Stimulated activated naive CD8-positive, alpha-beta T cell treated with anti-CD3 and anti-CD28 coated beads, Interleukin-15, amount 100 ng/mL, for 72 hours (primary cell): ENCODE measurements at regions not wholly inside any gene's neighbourhood (a gene's known extent, or its start where the extent isn't known, plus 50 kb on each side); places are given as distances from the start of the nearest gene placed in this dataset.
"Not testable (repeated sequence)": the region's sequence is repeated elsewhere in the genome, so short reads cannot be mapped to it uniquely, and the experiment has no call there.

ENCODE experiments used
- ATAC-seq: fragments of 150-1000 bp; cut with Tn5 transposase; 2 replicates; pipeline ENCODE4 v1.10.0; 2021; ENCODE audit warnings: mild to moderate bottlenecking, moderate library complexity
- DNase-seq, 2 donors: peaks; one replicate each; pipeline ENCODE4 v3.0.0; 2021 to 2022
- H3K27ac Mint-ChIP-seq, 2 donors: one replicate each; pipeline ENCODE4 v1.8.0; 2022; ENCODE audit warnings: mild to moderate bottlenecking in 2 of 2, mixed read lengths in 2 of 2, moderate library complexity in 2 of 2
- H3K27me3 Mint-ChIP-seq: one replicate; pipeline ENCODE4 v1.8.0; 2022; ENCODE audit warnings: mixed read lengths
- H3K4me1 Mint-ChIP-seq: one replicate; pipeline ENCODE4 v1.8.0; 2022; ENCODE audit warnings: mild to moderate bottlenecking, mixed read lengths
- H3K4me3 Mint-ChIP-seq, 2 donors: one replicate each; pipeline ENCODE4 v1.8.0; 2022; ENCODE audit warnings: mild to moderate bottlenecking in 2 of 2, mixed read lengths in 2 of 2, moderate library complexity in 1 of 2
- H3K9me3 Mint-ChIP-seq, 2 donors: one replicate each; pipeline ENCODE4 v1.8.0; 2022; ENCODE audit warnings: mixed read lengths in 2 of 2

DNA sequence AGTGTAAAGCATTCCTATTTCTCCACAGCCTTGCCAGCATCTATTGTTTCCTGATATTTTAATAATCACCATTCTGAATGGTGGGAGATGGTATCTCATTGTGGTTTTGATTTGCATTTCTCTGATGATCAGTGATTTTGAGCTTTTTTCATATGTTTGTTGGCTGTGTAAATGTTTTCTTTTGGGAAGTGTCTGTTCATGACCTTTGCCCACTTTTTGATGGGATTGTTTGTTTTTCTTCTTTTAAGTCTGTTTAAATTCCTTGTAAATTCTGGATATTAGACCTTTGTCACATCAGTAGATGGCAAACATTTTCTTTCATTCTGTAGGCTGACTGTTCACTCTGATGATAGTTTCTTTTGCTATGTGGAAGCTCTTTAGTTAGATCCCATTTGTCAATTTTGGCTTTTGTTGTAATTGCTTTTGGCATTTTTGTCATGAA lies 461.5 kb upstream of the GCFC2 start:
- H3K27me3 Mint-ChIP-seq, ATAC-seq, H3K4me3 Mint-ChIP-seq, H3K4me1 Mint-ChIP-seq, DNase-seq, H3K27ac Mint-ChIP-seq: not testable (repeated sequence)
- H3K9me3 Mint-ChIP-seq: peaks cover 13 to 19% of the 10 kb centered on the region in 2 donors

DNA sequence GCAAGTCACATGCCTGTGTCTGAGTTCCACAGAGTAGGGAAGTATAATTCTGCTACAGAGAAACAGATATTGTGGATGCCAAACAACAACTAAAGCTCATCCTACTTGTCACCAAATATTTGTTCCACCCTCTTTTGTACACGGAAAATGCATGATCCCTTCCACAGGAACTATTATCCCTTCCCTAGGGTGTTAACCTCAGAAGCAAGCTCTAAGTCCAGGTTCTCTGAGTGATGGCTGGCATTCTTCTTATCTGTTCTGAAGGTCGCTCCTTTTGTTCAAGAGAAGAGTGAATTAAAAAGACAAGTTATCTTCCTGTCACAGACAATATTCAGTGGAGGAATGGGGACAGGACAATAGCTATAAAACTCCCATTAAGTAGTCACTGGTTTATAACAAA lies 460.1 kb upstream of the GCFC2 start:
- no peak for DNase-seq
- no peak for ATAC-seq
- no peak overlapping the region for H3K4me3 Mint-ChIP-seq
- no peaks in the 10 kb centered on the region for H3K4me1 Mint-ChIP-seq
- no peak overlapping the region for H3K27ac Mint-ChIP-seq
- no peaks in the 10 kb centered on the region for H3K27me3 Mint-ChIP-seq
- H3K9me3 Mint-ChIP-seq: peaks cover 13% of the 10 kb centered on the region in 2 donors

DNA sequence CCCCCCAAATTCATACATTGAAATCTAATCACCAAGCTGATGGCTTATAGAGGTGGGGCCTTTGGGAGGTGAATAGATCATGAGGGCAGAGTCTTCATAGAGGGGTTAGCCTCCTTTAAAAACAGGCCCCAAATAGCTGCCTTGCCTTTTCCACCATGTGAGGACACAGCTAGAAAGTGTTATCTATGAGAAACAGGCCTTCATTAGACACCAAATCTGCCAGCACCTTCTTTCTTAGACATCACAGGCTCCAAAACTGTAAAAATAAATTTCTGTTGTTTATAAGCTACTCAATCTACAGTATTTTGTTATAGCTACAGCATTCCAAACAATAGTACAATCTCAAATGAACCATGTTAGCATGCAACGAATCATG lies 459.3 kb upstream of the GCFC2 start:
- ATAC-seq (no peak), DNase-seq (no peak)
- Mint-ChIP-seq H3K4me3 (no peak overlapping the region), H3K27me3 (no peaks in the 10 kb centered on the region), H3K9me3 (peaks cover 7 to 13% of the 10 kb centered on the region in 2 donors), H3K4me1 (no peaks in the 10 kb centered on the region), H3K27ac (no peak overlapping the region)

DNA sequence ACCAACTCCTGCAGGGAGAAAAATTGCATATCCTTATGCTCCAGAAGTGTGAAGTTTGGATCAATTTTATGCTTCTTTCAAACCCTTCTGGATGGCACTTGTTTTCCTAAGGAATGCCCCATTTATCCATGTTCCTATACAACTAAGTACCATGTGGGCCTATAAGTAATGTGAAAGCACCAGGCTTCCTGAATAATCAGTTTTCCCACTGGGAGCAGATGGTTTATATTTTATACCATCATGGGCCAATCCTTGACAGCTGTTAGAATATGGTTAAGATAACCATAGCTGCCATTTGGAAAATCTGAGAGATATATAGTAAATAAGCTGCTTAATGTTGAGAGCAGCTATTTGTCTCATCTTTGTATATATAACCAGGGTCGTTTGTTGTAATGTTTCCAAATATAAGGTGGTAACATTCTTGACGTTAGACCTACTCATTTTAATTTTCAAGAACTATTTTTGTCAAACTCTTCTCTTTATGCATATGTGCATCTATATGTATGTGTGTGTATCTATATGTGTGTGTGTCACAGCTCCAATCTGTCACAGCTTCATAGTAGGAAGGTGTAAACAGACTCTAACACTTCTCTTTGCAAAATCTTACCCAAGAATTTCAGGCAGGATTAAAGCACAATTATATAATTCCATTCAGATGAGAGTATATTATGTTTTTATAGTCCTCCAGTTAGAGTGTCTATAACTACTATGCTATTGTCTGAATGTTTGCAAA lies 458.7 kb upstream of the GCFC2 start:
- Mint-ChIP-seq H3K27ac (no peak overlapping the region), H3K9me3 (peaks cover 5 to 13% of the 10 kb centered on the region in 2 donors), H3K4me3 (no peak overlapping the region), H3K27me3 (no peaks in the 10 kb centered on the region), H3K4me1 (no peaks in the 10 kb centered on the region)
- DNase-seq (no peak), ATAC-seq (no peak)

DNA sequence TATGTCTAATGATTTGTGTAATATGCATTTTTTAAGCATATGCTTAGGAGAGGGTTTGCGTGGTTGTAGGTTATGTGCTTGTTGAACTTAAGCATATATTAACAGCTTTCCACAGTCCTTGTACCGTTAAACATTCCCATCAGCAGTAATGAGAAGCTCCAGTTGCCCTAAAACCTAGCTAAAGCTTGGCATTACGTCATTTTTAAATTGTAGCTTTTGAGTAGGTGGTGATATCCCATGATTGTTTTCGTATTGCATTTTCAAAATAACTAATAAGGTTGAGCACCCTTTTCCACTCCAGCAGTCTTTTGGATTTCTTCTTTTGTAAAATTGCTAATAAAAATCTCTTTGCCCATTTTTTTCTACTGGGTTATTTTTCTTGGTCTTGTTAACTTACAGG lies 453.1 kb upstream of the GCFC2 start:
- no peak overlapping the region for H3K27ac Mint-ChIP-seq
- no peaks in the 10 kb centered on the region for H3K4me1 Mint-ChIP-seq
- H3K4me3 Mint-ChIP-seq: no peak overlapping the region
- H3K9me3 Mint-ChIP-seq: peaks cover 10 to 12% of the 10 kb centered on the region in 2 donors
- H3K27me3 Mint-ChIP-seq: no peaks in the 10 kb centered on the region
- ATAC-seq (no peak), DNase-seq (no peak)

DNA sequence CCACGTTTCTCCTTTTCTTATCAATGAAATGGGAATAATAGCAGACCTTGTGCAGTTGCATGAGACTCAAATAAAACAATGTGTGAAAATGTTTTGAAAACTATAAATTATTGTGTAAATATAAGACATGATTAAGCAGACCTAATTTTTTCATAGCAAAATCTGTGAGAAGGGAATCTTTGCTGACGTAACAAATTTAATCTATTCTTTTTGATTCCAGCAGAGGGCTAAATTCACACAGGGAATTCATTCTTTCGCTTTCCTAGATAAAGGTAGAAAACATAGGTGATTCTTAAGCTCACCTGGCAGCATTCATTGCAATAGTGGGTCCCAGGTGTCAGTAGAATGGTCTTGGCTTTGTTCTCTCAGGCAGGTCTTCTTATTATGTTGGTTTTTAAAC lies 450.0 kb upstream of the GCFC2 start:
- H3K27me3 Mint-ChIP-seq: no peaks in the 10 kb centered on the region
- no peak overlapping the region for H3K4me3 Mint-ChIP-seq
- peaks cover 10 to 12% of the 10 kb centered on the region in 2 donors for H3K9me3 Mint-ChIP-seq
- no peak overlapping the region for H3K27ac Mint-ChIP-seq
- H3K4me1 Mint-ChIP-seq: no peaks in the 10 kb centered on the region
- ATAC-seq: no peak
- no peak for DNase-seq

DNA sequence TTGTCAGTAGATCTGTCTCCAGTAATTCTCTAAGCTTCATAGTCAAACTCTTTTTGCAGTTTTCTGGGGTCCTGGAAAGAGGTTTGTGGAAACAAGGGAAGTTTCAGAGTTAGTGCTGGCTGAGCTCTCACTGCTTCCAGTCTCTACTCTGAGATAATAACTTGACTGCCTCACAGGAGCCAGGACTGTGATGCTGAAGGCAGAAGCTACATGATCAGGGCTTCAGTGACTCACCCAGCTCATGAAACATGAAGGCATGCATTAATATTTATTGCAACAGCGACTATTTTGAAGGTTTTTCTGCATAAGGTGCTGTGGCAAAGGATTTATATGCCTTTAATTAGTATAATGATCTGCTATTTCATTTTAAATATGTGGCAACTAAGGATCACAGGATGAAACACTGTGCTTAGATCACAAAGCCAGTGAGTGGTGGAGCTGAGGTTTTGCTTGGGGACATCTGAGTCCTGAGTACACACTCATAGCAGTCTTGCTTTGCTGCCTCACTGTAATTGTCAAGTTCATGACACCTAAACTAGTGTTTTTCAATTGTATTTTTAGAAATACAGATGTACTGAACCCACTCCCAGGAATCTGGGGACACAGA lies 448.4 kb upstream of the GCFC2 start:
- ATAC-seq (no peak), DNase-seq (no peak)
- Mint-ChIP-seq H3K4me3 (no peak overlapping the region), H3K27me3 (no peaks in the 10 kb centered on the region), H3K4me1 (no peaks in the 10 kb centered on the region), H3K9me3 (peaks cover 10 to 12% of the 10 kb centered on the region in 2 donors), H3K27ac (no peak overlapping the region)

DNA sequence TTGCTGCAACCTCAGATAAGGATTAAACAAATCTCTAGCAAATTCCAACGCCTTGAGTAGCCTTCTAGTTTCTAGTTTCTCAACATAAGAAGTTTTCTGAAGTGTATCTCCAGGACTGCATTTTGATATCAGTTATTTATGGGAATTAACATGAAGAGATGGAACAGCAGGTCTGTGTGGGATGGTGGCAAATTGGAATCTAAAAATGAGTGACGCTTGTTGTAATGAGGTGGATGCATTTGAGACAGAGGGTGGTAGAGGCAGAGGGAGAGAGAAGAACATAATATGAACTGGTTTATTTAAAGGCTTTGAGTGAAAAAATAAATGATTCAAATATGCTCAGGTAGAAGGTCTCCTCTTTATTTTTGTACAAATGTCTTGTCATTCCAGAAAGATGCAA lies 446.8 kb upstream of the GCFC2 start:
- H3K9me3 Mint-ChIP-seq: peaks cover 10 to 12% of the 10 kb centered on the region in 2 donors
- DNase-seq: no peak
- no peak overlapping the region for H3K4me3 Mint-ChIP-seq
- no peak overlapping the region for H3K27ac Mint-ChIP-seq
- H3K4me1 Mint-ChIP-seq: no peaks in the 10 kb centered on the region
- no peak for ATAC-seq
- H3K27me3 Mint-ChIP-seq: no peaks in the 10 kb centered on the region

DNA sequence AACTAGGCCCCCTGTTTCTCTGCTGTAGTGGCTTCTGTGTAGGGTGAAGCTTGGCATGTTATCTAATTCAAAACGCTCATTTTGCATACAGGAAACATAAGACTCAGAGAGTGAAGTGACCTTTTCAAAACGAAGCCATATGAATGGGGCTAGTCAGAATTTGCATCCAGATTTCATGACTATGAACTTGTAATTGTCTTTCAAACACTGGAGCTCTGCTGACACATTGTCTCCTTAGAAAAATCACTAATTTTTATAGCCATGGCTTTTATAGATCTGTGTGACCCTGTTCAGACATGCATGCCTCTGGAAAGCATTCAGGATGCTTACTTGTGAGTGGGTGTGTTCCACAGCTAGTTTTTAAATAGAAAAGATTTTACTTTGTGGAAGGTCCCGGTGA lies 444.3 kb upstream of the GCFC2 start:
- H3K9me3 Mint-ChIP-seq: no peaks in the 10 kb centered on the region
- no peaks in the 10 kb centered on the region for H3K27me3 Mint-ChIP-seq
- H3K27ac Mint-ChIP-seq: no peak overlapping the region
- H3K4me3 Mint-ChIP-seq: no peak overlapping the region
- DNase-seq (no peak), ATAC-seq (no peak)
- no peaks in the 10 kb centered on the region for H3K4me1 Mint-ChIP-seq

DNA sequence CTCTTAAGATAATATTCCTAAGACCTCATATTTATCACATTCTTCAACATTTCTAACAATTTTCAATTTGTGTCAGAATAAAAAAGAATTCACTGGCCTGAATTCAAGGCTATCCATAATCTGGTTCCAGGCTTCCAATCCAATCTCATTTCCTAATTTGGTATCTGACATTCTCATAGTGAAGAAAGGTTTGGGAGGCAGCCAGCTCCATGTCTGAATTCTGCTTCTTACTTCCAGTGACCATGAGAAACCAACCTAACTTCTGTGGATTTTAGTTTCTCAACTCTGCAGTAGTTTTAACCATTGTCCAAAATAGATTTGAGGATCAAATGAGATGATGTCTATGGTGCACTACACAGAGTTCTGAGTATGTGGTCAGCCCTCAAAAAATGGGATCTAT lies 439.1 kb upstream of the GCFC2 start:
- H3K4me3 Mint-ChIP-seq: no peak overlapping the region
- H3K27me3 Mint-ChIP-seq: no peaks in the 10 kb centered on the region
- no peaks in the 10 kb centered on the region for H3K4me1 Mint-ChIP-seq
- no peak for ATAC-seq
- DNase-seq: no peak
- H3K9me3 Mint-ChIP-seq: peaks cover 8 to 26% of the 10 kb centered on the region in 2 donors
- H3K27ac Mint-ChIP-seq: no peak overlapping the region

DNA sequence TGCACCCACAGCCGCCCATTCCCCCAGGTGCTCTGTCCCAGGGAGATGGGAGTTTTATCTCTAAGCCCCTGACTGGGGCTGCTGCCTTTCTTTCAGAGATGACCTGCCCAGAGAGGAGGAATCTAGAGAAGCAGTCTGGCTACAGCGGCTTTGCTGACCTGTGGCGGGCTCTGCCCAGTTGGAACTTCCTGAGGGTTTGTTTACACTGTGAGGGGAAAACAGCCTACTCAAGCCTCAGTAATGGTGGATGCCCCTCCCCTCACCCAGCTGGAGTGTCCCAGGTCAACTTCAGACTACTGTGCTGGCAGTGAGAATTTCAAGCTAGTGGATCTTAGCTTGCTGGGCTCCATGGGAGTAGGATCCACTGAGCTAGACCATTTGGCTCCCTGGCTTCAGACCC lies 428.6 kb upstream of the GCFC2 start:
- H3K4me1 Mint-ChIP-seq, H3K27ac Mint-ChIP-seq, ATAC-seq, H3K27me3 Mint-ChIP-seq, DNase-seq, H3K4me3 Mint-ChIP-seq: not testable (repeated sequence)
- H3K9me3 Mint-ChIP-seq: peaks cover 28 to 34% of the 10 kb centered on the region in 2 donors

DNA sequence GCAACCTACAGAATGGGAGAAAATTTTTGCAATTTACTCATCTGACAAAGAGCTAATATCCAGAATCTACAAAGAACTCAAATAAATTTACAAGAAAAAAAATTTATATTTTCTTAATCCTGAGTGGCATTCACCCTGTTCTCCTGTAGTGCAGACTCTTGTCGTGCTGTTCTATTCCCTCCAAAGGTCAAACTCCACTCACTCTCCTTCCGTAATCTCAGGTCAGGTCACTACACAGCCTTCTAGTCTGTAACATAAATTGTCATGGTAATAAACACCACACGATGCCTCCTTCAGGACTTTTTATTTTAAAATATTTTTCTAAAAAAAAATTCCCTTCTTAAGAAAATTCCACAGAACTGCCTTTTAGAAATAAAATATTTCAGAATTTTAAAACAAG lies 417.9 kb upstream of the GCFC2 start:
- Mint-ChIP-seq H3K27ac (no peak overlapping the region), H3K4me3 (no peak overlapping the region), H3K27me3 (no peaks in the 10 kb centered on the region), H3K9me3 (peaks cover 0 to 4% of the 10 kb centered on the region in 2 donors), H3K4me1 (no peaks in the 10 kb centered on the region)
- ATAC-seq: no peak
- DNase-seq: no peak

DNA sequence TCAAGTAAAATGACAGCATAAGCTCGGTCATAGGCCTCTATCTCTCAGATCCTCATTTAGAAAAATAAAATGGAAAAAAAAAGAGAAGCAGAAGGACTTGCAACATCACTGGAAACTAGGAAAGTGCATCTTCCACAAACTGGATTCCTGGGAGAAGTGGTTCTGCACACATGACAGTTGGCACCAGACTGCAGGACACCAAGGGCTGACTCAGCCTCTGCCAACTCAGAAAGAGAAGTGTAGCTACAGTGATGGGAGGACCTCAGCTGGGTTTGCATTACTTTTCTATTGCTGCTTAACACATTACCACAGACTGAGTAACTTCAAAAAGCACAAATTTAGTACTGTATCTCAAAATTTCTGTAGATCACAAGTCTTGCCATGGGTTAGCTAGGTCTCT lies 409.5 kb upstream of the GCFC2 start:
- H3K9me3 Mint-ChIP-seq: peaks cover 6 to 7% of the 10 kb centered on the region in 2 donors
- H3K27ac Mint-ChIP-seq: no peak overlapping the region
- H3K4me1 Mint-ChIP-seq: no peaks in the 10 kb centered on the region
- DNase-seq (no peak), ATAC-seq (no peak)
- H3K27me3 Mint-ChIP-seq: no peaks in the 10 kb centered on the region
- no peak overlapping the region for H3K4me3 Mint-ChIP-seq

DNA sequence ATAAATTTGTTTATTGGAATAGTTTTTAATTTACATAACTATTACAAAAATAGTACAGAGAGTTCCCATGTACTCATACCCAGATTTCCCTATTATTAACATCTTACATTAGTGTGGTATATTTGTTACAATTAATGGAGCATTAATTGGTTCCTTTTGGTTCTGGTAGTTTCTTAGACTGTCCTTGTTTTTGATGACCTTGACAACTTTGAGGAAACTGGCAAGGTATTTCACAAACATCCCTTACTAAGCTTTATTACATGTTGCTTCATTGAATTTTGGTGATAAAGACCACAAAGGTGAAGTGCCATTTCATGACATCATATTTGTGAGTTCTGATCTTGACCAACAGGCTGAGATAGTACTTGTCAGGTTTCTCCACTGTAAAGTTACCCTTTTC lies 379.0 kb upstream of the GCFC2 start:
- H3K27me3 Mint-ChIP-seq: no peaks in the 10 kb centered on the region
- no peak for ATAC-seq
- no peak for DNase-seq
- no peak overlapping the region for H3K27ac Mint-ChIP-seq
- H3K9me3 Mint-ChIP-seq: peaks cover 6 to 18% of the 10 kb centered on the region in 2 donors
- H3K4me3 Mint-ChIP-seq: no peak overlapping the region
- H3K4me1 Mint-ChIP-seq: no peaks in the 10 kb centered on the region

DNA sequence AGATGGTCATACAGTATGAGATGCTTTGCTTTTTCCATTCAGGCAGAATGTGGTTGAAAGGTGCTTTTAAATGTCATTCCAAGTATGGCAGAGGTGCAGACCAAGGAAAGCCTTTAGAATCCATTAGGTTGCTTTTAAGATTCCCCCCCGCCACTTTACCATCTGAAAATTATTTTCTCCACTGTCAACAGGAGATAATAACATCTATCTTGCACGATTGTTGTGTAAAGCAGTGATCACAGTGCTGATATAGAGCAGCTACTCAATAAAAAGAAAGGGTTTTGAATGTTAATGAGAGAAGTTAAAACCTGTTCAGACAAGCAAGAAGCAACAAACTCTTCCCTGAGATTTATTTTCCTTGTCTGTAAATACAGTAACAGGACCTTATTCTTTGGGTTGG lies 372.5 kb upstream of the GCFC2 start:
- no peaks in the 10 kb centered on the region for H3K27me3 Mint-ChIP-seq
- DNase-seq: no peak
- ATAC-seq: no peak
- peaks cover under 1% of the 10 kb centered on the region in 2 donors for H3K9me3 Mint-ChIP-seq
- no peak overlapping the region for H3K27ac Mint-ChIP-seq
- H3K4me1 Mint-ChIP-seq: no peaks in the 10 kb centered on the region
- H3K4me3 Mint-ChIP-seq: no peak overlapping the region

DNA sequence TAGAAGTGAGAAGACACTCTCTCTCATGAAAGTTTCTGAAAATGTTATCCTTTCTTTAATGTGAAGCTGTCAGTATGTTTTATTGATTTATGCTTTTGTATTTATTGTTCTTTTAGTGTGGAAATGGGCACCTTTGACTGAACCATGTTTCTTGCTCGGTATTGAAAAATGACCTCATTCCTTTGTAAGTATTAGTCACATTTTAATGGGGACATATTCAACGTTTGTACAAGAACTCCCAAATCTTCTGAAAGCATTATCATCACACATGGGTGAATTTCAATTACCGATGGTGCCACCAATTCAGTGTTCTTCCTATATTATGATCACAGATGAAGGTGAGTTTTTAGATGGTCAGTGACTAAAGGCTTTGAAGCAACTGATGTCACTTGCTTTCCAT lies 371.8 kb upstream of the GCFC2 start:
- DNase-seq (no peak), ATAC-seq (no peak)
- no peaks in the 10 kb centered on the region for H3K4me1 Mint-ChIP-seq
- no peaks in the 10 kb centered on the region for H3K27me3 Mint-ChIP-seq
- no peaks in the 10 kb centered on the region for H3K9me3 Mint-ChIP-seq
- no peak overlapping the region for H3K27ac Mint-ChIP-seq
- H3K4me3 Mint-ChIP-seq: no peak overlapping the region

DNA sequence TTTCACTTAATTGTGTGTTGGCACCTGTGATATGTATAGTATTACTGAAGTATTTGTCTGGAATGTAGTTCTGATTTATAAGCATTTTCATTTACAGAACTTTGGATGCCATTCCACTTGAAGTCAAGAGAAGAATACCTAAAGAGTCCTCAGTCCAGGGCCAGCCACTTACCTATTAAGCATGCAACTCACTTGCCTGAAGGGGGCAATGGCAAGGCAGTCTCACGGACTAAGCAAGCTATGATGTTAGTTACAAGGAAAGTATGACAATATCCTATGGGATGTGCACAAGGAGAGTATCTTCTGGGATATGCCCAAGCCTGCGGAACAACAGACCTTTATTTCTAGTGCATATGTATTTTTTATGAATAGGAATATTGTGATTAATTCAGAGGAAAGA lies 369.4 kb upstream of the GCFC2 start:
- no peaks in the 10 kb centered on the region for H3K4me1 Mint-ChIP-seq
- DNase-seq (no peak), ATAC-seq (no peak)
- H3K27ac Mint-ChIP-seq: no peak overlapping the region
- H3K4me3 Mint-ChIP-seq: no peak overlapping the region
- no peaks in the 10 kb centered on the region for H3K9me3 Mint-ChIP-seq
- no peaks in the 10 kb centered on the region for H3K27me3 Mint-ChIP-seq
